ENCODE measurements at regions not wholly inside any gene's neighbourhood (a gene's known extent, or its start where the extent isn't known, plus 50 kb on each side); places are given as distances from the start of the nearest gene placed in this dataset.
A peak's percentile ranks its signal among the peaks of the same experiment; 100 is the strongest.
"Not testable (repeated sequence)": the region's sequence is repeated elsewhere in the genome, so short reads cannot be mapped to it uniquely, and the experiment has no call there.

GRCh38 chr12:85425926-85426325 is 145.9 kb downstream of the ALX1 start:
- no peak for DNase-seq

GRCh38 chr12:85433148-85433547 is 153.1 kb downstream of the ALX1 start:
- DNase-seq: not testable (repeated sequence)

DNA sequence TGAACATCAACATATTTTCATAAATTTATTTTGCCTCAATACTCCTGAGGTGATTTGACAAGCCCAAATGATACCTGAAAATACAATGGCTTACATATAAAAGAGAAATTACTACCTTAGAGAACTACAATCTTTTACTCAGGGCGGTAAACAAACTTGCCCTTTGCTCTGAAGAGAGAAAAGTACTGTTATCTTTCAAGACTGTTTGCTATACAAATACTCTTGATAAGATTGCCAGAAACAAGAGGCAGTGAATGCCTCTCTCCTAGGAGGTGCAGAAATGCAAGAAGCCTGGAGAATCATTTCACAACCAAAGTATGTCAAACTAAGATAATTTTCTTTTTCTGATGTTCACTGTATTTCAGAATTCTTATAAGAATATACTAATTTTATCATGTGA is 160.3 kb downstream of the ALX1 start:
- no peak for DNase-seq

- DNase-seq: no peak
These were observed 161.0 kb downstream of the ALX1 start for GRCh38 chr12:85441025-85441424.

DNA sequence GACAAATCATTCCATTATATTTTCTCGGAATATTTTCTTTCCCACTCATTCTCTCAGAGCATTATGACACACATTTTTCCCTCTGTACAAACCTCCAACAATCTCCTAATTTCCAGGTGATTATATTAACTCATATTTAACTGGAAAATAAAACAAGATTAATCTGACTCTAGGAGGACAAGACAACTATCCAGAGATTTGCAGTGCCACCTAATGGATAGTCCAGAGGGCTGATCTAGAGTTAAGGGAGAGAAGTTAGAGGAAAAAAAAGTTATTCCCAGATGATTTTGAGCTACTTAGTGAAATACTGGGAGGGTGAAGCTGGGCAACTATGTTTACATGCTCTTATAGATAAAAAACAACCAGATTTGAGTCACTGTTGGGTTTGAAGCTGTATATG is 161.7 kb downstream of the ALX1 start:
- DNase-seq: no peak

GRCh38 chr12:85445060-85445938 is 165.3 kb downstream of the ALX1 start:
- DNase-seq: no peak

- DNase-seq: no peak
These were observed 168.0 kb downstream of the ALX1 start for GRCh38 chr12:85448031-85448430.

- DNase-seq: no peak
These were observed 168.6 kb downstream of the ALX1 start for GRCh38 chr12:85448548-85449139.

GRCh38 chr12:85457016-85457415 is 177.0 kb downstream of the ALX1 start:
- no peak for DNase-seq

DNA sequence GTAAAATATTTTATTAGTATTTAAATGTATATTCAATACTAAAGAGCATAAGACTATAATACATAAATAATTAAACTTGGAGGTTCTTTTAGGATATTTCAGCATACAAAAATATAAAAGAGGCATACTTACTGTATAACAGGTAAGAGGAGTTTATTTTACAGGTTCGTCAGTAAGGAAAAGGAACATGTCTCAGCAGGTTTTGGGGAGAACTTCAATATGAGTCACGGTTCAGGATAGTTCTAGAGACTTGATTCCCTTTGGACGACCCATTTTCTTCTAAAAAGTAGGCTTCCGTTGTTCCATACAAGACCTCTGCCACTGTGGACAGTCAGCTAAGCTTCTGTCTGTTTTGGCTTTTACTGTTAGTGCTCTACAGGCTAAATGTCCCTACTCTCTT is 181.1 kb downstream of the ALX1 start:
- DNase-seq: no peak

- no peak for DNase-seq
These were observed 182.9 kb downstream of the ALX1 start for GRCh38 chr12:85462888-85463287.

GRCh38 chr12:85466890-85467289 is 186.9 kb downstream of the ALX1 start:
- DNase-seq: no peak

DNA sequence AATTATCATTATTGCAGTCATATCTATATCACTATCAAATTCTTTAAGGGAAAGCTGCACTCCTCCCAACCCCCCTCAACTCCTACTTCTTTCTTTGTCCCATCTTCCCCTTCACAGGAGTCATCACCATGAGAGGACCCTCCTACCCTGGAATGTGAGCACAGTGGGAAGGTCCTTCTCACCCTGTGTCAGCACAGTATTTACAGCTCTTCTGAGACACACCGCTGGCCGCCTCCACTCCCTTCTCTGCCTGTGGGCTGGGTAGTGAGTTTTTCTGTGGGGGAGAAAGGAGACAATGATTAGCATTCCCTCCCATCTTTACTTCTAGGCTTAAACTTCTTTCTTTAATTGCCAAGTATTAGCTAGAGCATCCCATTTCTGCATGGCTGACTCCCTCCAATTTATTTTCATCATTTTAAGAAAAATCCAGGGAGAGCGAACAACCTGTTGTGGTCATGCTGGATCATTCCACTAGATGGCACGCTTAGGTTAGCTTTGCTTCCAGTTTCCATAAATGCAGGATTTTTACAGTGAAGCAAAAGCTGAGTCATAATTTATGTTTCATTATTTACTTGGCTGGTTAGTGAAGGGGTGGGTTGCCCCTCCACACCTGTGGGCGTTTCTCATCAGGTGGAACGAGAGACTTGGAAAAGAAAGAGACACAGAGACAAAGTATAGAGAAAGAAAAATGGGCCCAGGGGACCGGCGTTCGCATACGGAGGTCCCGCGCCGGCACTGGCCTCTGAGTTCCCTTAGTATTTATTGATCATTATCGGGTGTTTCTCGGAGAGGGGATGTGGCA is 188.5 kb downstream of the ALX1 start:
- DNase-seq: peak; percentile 13

- DNase-seq: not testable (repeated sequence)
These were observed 189.4 kb downstream of the ALX1 start for GRCh38 chr12:85469158-85470086.

DNA sequence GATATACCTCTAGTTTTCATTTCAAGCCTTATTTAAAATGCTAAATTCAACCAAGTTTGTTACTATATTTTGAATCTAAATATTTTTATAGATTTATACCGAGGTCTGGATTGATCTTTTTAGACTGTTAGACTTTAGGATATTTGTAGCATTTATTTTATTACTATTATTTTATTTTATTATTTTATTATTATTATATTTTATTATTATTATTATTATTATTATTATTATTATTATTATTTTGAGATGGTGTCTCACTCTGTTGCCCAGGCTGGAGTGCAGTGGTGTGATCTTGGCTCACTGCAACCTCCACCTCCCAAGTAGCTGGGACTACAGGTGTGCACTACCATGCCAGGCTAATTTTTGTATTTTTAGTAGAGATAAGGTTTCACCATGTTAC is 195.3 kb downstream of the ALX1 start:
- not testable (repeated sequence) for DNase-seq

DNA sequence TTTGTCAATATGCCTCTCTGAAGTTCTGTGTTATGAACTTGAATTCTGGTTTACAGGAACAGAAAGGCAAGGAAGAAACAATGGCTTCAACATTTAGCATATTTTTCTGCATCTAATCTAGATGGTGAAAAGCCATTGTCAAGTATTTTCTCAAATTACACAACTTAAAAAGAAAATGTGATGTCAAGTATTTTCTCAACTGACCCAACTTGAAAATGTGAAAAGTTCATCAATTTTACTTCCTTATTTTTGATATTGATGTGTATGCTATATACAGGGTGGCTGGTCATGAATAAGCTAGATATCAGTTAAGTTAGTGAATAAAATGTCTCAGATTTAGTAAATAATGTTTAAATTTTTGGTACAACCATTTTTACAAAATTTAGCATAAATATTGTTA is 196.7 kb downstream of the ALX1 start:
- no peak for DNase-seq

DNA sequence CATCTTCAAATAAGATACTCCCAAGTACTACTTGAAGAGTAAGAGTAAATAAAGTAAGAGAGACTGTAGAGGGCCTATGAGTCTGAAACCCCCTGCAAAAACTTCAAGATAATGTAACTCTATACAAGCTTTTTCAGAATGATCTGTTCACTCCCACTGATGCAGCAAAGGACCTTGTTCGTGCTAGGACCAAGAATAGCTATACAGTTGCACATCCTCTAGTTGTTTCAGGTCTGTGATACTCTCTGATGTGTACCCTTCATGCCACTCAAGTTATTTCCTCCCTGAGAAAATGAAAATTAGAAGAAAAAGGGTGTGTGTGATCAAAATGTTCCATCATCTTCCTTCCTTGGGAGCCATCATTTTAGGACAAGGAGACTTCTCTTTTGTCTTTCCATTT is 204.4 kb downstream of the ALX1 start:
- DNase-seq: no peak

DNA sequence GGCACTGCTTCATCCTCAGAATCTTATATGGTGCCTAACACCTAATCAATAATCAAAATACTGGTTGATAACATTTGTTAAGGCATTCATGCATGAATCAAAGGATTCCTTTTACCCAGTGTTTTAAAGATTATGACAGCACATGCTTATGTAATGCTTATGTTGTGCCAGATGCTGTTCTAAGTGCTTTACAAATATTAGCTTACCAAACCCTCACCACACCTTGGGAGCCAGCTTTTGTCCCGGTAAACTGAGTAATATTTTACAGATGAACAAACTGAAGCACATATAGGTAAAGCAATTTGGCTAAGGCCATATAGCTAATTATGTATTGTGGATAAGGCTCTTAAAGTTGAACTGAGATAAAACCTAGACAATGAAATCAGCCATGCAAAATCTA is 209.2 kb downstream of the ALX1 start:
- no peak for DNase-seq

GRCh38 chr12:85504164-85504563 is 224.1 kb downstream of the ALX1 start:
- DNase-seq: no peak

DNA sequence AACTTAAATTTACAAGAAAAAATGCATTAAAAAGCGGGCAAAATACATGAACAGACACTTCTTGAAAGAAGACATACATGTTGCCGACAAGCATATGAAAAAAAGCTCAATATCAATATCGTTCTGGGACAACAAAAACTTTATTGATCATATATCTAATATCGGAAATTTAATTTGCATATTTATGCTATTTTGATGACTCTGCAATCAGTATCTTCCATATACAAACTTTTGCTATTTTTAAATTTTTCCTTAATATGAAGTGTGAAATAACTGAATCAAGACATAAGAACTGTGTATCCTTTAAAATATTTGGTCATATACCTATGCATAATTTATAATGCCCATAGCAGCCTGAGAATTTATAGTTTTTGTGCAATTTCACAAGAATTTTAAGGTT is 224.6 kb downstream of the ALX1 start:
- DNase-seq: no peak

- DNase-seq: no peak
These were observed 227.4 kb downstream of the ALX1 start for GRCh38 chr12:85507456-85507855.

DNA sequence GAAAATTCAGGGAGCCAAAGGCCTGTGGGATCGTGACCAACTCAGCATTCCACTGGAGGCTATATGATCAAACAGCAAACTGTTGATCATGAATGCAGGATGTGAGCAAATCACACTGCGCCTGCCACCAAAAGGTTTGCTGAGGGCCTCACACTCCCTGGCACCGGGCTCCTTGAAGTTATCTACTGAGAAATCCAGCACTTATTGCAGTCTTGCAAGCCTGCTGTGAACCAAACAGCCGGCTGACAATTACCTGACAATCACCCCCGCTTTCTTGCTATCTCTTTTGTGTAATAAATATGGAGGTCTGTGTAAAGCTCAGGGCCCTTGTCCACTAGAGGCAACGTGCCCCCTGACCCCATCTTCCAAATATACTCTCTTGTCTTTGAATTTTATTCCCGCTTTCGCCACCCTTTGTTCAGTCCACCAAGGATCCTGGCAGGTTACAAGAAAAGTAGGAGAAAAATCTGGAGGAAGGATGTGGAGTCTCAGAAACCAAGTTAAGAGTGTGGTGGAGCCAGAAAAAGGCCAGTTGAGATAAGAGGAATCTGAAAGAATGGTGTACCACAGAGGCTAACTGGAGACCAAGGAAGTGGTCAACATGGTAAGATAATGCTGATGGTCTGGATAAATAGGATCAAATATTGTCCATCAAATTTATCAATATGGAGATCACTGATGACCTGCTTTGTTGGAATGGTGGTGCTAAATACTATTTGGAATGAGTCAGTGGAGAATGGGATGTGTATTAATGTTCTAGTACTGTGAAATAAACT is 229.2 kb downstream of the ALX1 start:
- no peak for DNase-seq

Measured in activated CD8-positive, alpha-beta memory T cell treated with anti-CD3 and anti-CD28 coated beads, Interleukin-2, amount 50 U/mL, for 4 hours (primary cell).